Stimulated activated CD4-positive, alpha-beta T cell treated with anti-CD3 and anti-CD28 coated beads, Interleukin-1b, Interleukin-23, amount 100 ng/mL, for 24 hours (primary cell): ENCODE measurements at regions not wholly inside any gene's neighbourhood (a gene's known extent, or its start where the extent isn't known, plus 50 kb on each side); places are given as distances from the start of the nearest gene placed in this dataset.

Source experiments
- DNase-seq, 4 experiments: peaks; one replicate each; pipeline ENCODE4 v3.0.0-alpha.2; 2020; ENCODE audit warnings: low read depth in 4 of 4, low spot score in 1 of 4

- no peak for DNase-seq
Measured at GRCh38 chr22:49532869-49533802, 294.5 kb downstream of the BRD1 start.

GRCh38 chr22:49531368-49531791 lies 296.3 kb downstream of the BRD1 start:
- no peak for DNase-seq

- DNase-seq: no peak
Measured at GRCh38 chr22:49530671-49531367, 296.9 kb downstream of the BRD1 start.

GRCh38 chr22:49528420-49528720 lies 299.3 kb downstream of the BRD1 start:
- no peak for DNase-seq

GRCh38 chr22:49527611-49528419 lies 299.9 kb downstream of the BRD1 start:
- DNase-seq: no peak

- no peak for DNase-seq
Measured at GRCh38 chr22:49525801-49526535, 301.7 kb downstream of the BRD1 start.

- DNase-seq: no peak
Measured at GRCh38 chr22:49525360-49525759, 302.3 kb downstream of the BRD1 start.

- no peak for DNase-seq
Measured at GRCh38 chr22:49524362-49524761, 303.3 kb downstream of the BRD1 start.

- no peak for DNase-seq
Measured at GRCh38 chr22:49523374-49524008, 304.2 kb downstream of the BRD1 start.

- DNase-seq: no peak
Measured at GRCh38 chr22:49522582-49523373, 304.9 kb downstream of the BRD1 start.

- no peak for DNase-seq
Measured at GRCh38 chr22:49521787-49522224, 305.9 kb downstream of the BRD1 start.

GRCh38 chr22:49519117-49519737 lies 308.4 kb downstream of the BRD1 start:
- no peak for DNase-seq

- DNase-seq: no peak
Measured at GRCh38 chr22:49518436-49518970, 309.2 kb downstream of the BRD1 start.

- no peak for DNase-seq
Measured at GRCh38 chr22:49517667-49518185, 309.9 kb downstream of the BRD1 start.

GRCh38 chr22:49517211-49517610 lies 310.5 kb downstream of the BRD1 start:
- DNase-seq: no peak

- no peak for DNase-seq
Measured at GRCh38 chr22:49515475-49515874, 312.2 kb downstream of the BRD1 start.

- DNase-seq: no peak
Measured at GRCh38 chr22:49514641-49515040, 313.0 kb downstream of the BRD1 start.

GRCh38 chr22:49514211-49514610 lies 313.5 kb downstream of the BRD1 start:
- DNase-seq: no peak
